ENCODE measurements at regions not wholly inside any gene's neighbourhood (a gene's known extent, or its start where the extent isn't known, plus 50 kb on each side); places are given as distances from the start of the nearest gene placed in this dataset.

- DNase-seq (ENCODE audit: extremely low read depth in 1 of 2, low read depth in 1 of 2): no peak
These were observed 55.6 kb downstream of the ZNF281 start for GRCh38 chr1:200354243-200354642.

- no peak for DNase-seq (ENCODE audit: extremely low read depth in 1 of 2, low read depth in 1 of 2)
These were observed 56.6 kb downstream of the ZNF281 start for GRCh38 chr1:200353232-200353631.

- no peak for DNase-seq (ENCODE audit: extremely low read depth in 1 of 2, low read depth in 1 of 2)
These were observed 57.8 kb downstream of the ZNF281 start for GRCh38 chr1:200351826-200352549.

GRCh38 chr1:200351425-200351824, 58.4 kb downstream of the ZNF281 start:
- no peak for DNase-seq (ENCODE audit: extremely low read depth in 1 of 2, low read depth in 1 of 2)

GRCh38 chr1:200346700-200347099, 63.1 kb downstream of the ZNF281 start:
- DNase-seq (ENCODE audit: extremely low read depth in 1 of 2, low read depth in 1 of 2): no peak

GRCh38 chr1:200345520-200345919, 64.3 kb downstream of the ZNF281 start:
- no peak for DNase-seq (ENCODE audit: extremely low read depth in 1 of 2, low read depth in 1 of 2)

- peak in 1 of 2 donors; percentile 4 for DNase-seq (ENCODE audit: extremely low read depth in 1 of 2, low read depth in 1 of 2)
These were observed 66.0 kb downstream of the ZNF281 start for GRCh38 chr1:200343874-200344273.

GRCh38 chr1:200342511-200343311, 67.1 kb downstream of the ZNF281 start:
- no peak for DNase-seq (ENCODE audit: extremely low read depth in 1 of 2, low read depth in 1 of 2)

- DNase-seq (ENCODE audit: extremely low read depth in 1 of 2, low read depth in 1 of 2): no peak
These were observed 71.4 kb downstream of the ZNF281 start for GRCh38 chr1:200338451-200338850.

- DNase-seq (ENCODE audit: extremely low read depth in 1 of 2, low read depth in 1 of 2): no peak
These were observed 72.0 kb downstream of the ZNF281 start for GRCh38 chr1:200337831-200338230.

GRCh38 chr1:200337410-200337809, 72.4 kb downstream of the ZNF281 start:
- no peak for DNase-seq (ENCODE audit: extremely low read depth in 1 of 2, low read depth in 1 of 2)

GRCh38 chr1:200336901-200337391, 72.9 kb downstream of the ZNF281 start:
- DNase-seq (ENCODE audit: extremely low read depth in 1 of 2, low read depth in 1 of 2): no peak

- DNase-seq (ENCODE audit: extremely low read depth in 1 of 2, low read depth in 1 of 2): no peak
These were observed 73.6 kb downstream of the ZNF281 start for GRCh38 chr1:200336101-200336845.

GRCh38 chr1:200334661-200335256, 75.1 kb downstream of the ZNF281 start:
- DNase-seq (ENCODE audit: extremely low read depth in 1 of 2, low read depth in 1 of 2): no peak

GRCh38 chr1:200333329-200333728, 76.5 kb downstream of the ZNF281 start:
- no peak for DNase-seq (ENCODE audit: extremely low read depth in 1 of 2, low read depth in 1 of 2)

GRCh38 chr1:200332716-200333115, 77.1 kb downstream of the ZNF281 start:
- no peak for DNase-seq (ENCODE audit: extremely low read depth in 1 of 2, low read depth in 1 of 2)

GRCh38 chr1:200330741-200331428, 79.0 kb downstream of the ZNF281 start:
- DNase-seq (ENCODE audit: extremely low read depth in 1 of 2, low read depth in 1 of 2): no peak

- DNase-seq (ENCODE audit: extremely low read depth in 1 of 2, low read depth in 1 of 2): no peak
These were observed 80.5 kb downstream of the ZNF281 start for GRCh38 chr1:200329208-200329882.

GRCh38 chr1:200328379-200328778, 81.5 kb downstream of the ZNF281 start:
- DNase-seq (ENCODE audit: extremely low read depth in 1 of 2, low read depth in 1 of 2): no peak

Data from stimulated activated CD8-positive, alpha-beta memory T cell treated with anti-CD3 and anti-CD28 coated beads, Interleukin-7, amount 100 ng/mL, for 48 hours (primary cell).